GM19239 (cell line): ENCODE measurements at regions not wholly inside any gene's neighbourhood (a gene's known extent, or its start where the extent isn't known, plus 50 kb on each side); places are given as distances from the start of the nearest gene placed in this dataset.

Experiments used
- DNase-seq: peaks from one replicate; pipeline ENCODE4 v3.0.0; 2011; ENCODE audit warnings: low spot score; ENCODE audit not compliant: insufficient read length
- FAIRE-seq: peaks from 2 replicates; lab custom pipeline; 2011; peaks lifted over from hg19 to GRCh38; lab: Jason Lieb, UNC

GRCh38 chr18:5604778-5605177 lies 61.0 kb upstream of the EPB41L3 start:
- DNase-seq (no peak), FAIRE-seq (no peak)

DNA sequence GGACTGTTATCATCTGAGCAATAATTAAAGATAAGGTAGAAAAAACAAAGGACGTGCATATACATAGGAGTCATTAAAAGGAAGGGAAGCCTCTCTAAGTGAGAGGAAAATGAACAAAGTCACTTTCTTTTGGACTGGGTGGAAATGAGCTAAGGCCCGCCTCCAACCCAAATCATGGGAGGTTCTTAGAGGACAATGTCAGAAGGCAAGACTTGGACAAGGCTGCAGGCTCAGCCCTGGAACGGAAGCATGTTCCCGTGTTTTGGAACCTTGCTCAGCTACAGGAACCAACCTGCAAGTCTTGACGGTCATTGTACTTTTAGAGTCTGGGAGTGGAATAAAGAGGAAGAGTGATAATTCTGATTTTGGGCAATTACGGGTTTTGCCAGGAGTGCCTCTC lies 59.4 kb upstream of the EPB41L3 start:
- FAIRE-seq (no peak), DNase-seq (no peak)

- DNase-seq (no peak), FAIRE-seq (no peak)
Observed at GRCh38 chr18:5601188-5601624, 57.4 kb upstream of the EPB41L3 start.

- FAIRE-seq (no peak), DNase-seq (no peak)
Observed at GRCh38 chr18:5600378-5601071, 56.7 kb upstream of the EPB41L3 start.

DNA sequence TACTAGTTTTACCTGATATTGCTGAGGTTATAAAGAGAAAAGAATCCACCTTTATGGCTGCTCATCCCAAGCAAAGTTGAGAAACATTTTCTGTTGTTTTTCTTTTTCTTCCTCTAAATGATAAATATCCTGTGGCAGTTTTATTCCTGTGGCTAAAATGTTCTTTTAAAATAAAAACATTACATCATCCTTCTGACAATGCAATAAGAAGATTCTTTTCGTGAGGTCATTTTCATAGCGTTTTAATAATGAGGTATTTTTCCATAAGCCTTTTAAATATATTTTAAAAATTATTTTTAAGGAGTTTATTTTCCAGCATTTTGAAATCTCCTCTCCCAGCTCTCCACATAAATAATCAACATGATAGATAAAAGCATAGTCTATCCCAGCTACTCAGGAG lies 52.8 kb upstream of the EPB41L3 start:
- FAIRE-seq, result no peak

More for the DNA sequence above, 52.8 kb upstream of the EPB41L3 start:
- DNase-seq, result no peak
